Mesodermal cell (in vitro differentiated cells): ENCODE measurements at regions not wholly inside any gene's neighbourhood (a gene's known extent, or its start where the extent isn't known, plus 50 kb on each side); places are given as distances from the start of the nearest gene placed in this dataset.

Source experiments
- H3K27ac ChIP-seq: 2 replicates; pipeline ENCODE4 v1.7.0; 2013; ENCODE audit warnings: mild to moderate bottlenecking, low read depth, low read length, moderate library complexity; ENCODE audit not compliant: severe bottlenecking
- H3K36me3 ChIP-seq: 2 replicates; pipeline ENCODE4 v1.7.1; 2013; ENCODE audit warnings: mild to moderate bottlenecking, low read length, moderate library complexity; ENCODE audit not compliant: control insufficient read depth, insufficient read depth
- H3K4me1 ChIP-seq: one replicate; pipeline ENCODE4 v1.7.1; 2013; ENCODE audit warnings: mild to moderate bottlenecking, low read length; ENCODE audit not compliant: insufficient read depth, control insufficient read depth, poor library complexity, severe bottlenecking
- H3K4me3 ChIP-seq: 2 replicates; pipeline ENCODE4 v1.7.0; 2013; ENCODE audit warnings: low read length, control low read depth, mild to moderate bottlenecking; ENCODE audit not compliant: insufficient read depth, poor library complexity, severe bottlenecking; ENCODE audit errors: extremely low read depth
- H3K9me3 ChIP-seq: 2 replicates; pipeline ENCODE4 v1.7.1; 2013; ENCODE audit warnings: mild to moderate bottlenecking, low read length, moderate library complexity; ENCODE audit not compliant: control insufficient read depth
- WGBS, 2 experiments: methylation state at CpG; one replicate each; pipeline ENCODE4 v1.1.5; 2013; ENCODE audit warnings: missing lambda C conversion rate in 2 of 2; ENCODE audit not compliant: insufficient coverage in 2 of 2; 5-methylcytosine and 5-hydroxymethylcytosine counted together

DNA sequence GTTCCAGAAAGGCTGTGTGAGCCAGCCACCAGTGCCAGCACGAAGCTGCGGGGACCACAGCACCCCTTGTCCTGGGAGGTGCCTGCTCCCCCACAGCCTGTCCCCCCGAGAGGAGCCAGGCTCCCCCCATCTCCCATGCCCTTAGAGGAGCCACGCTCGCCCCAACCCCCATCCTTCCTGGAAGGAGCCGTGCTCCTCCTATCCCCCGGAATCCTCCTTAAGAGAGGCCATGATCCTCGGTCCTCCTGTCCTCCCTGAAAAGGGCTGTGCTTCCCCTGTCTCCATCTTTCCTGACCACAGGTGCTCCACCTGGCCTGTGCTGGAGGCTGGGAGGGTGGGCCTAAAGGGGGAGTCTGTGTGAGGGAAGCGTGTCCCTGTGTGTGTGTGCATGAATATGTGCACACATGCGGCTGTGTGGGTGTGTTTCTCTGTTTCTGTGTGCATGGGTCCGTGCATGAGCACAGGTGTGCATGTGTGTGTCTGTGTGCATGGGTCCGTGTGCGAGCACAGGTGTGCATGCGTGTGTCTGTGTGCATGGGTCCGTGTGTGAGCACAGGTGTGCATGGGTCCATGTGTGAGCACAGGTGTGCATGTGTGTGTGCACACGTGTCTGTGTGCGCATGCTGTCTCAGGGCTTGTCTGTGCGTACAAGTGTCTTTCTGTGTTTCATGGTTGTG, 80.3 kb downstream of the RTP5 start:
- no peak overlapping the region for H3K27ac ChIP-seq
- H3K4me1 ChIP-seq = peaks cover 4% of the 10 kb centered on the region
- H3K4me3 ChIP-seq = no peak overlapping the region
- H3K9me3 ChIP-seq = no peaks in the 10 kb centered on the region
- no peaks in the 10 kb centered on the region for H3K36me3 ChIP-seq
- WGBS, 2 experiments = 85 to 91% methylated on average over 8 to 9 of the region's 18 CpGs

DNA sequence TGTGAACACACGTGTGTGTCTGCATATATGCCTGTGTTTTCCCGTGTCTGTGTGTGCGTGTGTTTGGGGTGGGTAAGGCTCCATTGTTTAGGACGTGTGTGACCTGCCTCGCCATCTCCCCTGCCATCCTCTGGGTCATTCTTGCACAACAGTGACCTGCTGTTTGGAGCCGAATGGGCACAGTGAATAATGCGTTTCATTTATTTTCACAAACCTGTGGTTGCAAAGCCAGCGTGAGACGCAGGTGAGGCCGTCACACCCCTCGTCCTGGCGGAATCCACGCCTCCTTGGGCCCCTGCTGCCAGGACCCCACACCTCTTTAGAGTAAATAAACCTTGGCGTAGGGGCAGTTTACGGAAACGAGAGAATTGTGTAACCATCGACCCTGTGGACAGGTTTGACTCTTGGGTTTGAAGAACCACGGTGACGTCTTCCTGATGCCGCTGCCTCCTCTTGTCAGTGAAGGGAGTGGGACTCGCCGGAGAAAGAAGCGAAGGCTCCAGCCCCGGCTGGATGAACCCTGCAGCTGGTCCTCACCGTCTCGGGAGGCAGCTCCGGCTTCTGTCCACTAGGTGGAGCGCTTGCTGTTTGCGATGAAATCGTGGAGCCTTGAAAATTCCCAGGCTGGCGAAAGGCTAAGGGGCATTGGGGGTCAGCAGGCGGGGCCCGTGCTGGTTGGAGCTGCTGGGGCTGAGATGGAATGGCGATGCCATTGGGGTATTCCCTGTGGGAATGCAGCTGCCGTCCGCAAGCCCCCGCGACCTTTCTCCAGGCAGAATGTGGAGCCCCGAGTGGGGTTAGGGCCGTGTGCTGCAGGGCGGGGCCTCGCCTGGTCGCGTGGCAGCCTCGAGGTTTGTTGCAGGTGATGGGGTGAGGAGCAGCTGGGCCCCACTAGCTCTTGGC, 81.1 kb downstream of the RTP5 start:
- H3K9me3 ChIP-seq = no peaks in the 10 kb centered on the region
- no peak overlapping the region for H3K4me3 ChIP-seq
- H3K36me3 ChIP-seq = no peaks in the 10 kb centered on the region
- H3K27ac ChIP-seq = peak overlapping the region; percentile 36
- WGBS, 2 experiments = 37 to 42% methylated on average over 34 to 42 of the region's 45 CpGs
- H3K4me1 ChIP-seq = peaks cover 4% of the 10 kb centered on the region

DNA sequence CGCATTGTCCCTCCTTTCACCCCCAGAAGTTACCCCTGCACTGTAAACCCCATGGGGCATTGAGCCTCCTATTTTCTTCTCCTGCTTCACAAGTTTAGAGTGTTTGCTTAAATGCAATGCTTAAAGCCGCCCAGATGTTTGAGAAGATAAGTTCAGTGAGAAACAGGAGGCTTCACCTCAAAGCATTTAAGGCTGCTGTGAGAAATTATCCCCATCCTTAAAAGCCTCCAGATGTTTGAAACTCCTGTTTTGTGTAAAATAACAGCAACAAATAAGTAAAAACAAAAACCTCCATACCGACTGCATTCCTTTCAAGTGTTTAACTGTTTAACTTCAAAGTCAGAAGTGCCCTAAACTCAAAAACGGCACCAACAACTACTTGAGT, 81.8 kb downstream of the RTP5 start:
- Histone ChIP-seq H3K4me3 (no peak overlapping the region), H3K4me1 (peaks cover 4% of the 10 kb centered on the region), H3K9me3 (no peaks in the 10 kb centered on the region), H3K36me3 (no peaks in the 10 kb centered on the region), H3K27ac (peak overlapping the region; percentile 36)
- WGBS, 2 experiments = 45 to 100% methylated on average over 1 to 2 of the region's 4 CpGs

DNA sequence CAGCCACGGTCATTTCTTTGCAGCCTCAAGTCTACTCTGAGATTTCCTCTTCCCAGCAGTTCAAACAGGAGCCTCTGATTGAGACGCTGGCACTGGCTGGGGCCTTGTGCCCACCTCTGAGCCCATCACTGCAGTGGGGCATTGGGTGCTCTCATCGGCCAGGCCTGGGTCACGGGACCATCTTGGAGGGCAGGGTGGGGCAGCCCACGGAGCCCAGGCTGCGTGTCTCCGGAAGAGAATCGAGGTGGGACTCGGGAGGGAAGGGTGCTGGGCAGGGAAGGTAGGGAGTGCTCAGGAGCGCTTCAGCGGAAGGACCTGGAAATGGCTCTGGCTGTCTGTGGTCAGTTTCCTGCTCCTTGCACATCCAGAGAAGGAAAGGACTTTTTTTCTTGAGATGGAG, 82.4 kb downstream of the RTP5 start:
- no peaks in the 10 kb centered on the region for H3K9me3 ChIP-seq
- 91 to 94% methylated on average over 11 of the region's 11 CpGs for WGBS, 2 experiments

DNA sequence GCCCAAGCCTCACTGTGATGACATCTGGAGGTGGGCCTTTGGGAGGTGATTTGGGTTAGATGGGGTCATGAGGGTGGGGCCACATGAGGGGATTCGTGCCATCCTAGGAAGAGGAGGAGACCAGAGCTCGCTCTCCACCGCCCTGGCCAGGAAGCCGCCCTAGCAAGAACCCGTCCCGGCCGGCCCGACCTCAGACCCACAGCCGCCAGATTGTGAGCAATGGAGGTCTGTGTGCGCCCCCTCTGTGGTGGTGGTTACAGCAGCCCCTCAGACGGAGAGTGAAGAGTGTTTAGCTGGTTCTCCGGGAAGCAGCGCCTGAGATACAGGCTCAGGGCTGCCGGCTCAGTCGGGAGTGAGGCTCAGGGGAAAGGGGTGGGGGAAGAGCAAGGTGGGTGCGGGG, 83.3 kb downstream of the RTP5 start:
- no peak overlapping the region for H3K4me3 ChIP-seq
- peaks cover 4% of the 10 kb centered on the region for H3K4me1 ChIP-seq
- no peaks in the 10 kb centered on the region for H3K9me3 ChIP-seq
- H3K27ac ChIP-seq = no peak overlapping the region
- H3K36me3 ChIP-seq = no peaks in the 10 kb centered on the region
- 86 to 98% methylated on average over 9 to 15 of the region's 16 CpGs for WGBS, 2 experiments

More for the DNA sequence above, 82.4 kb downstream of the RTP5 start:
- H3K4me1 ChIP-seq = peaks cover 4% of the 10 kb centered on the region
- H3K27ac ChIP-seq = no peak overlapping the region
- H3K36me3 ChIP-seq = no peaks in the 10 kb centered on the region
- H3K4me3 ChIP-seq = no peak overlapping the region

DNA sequence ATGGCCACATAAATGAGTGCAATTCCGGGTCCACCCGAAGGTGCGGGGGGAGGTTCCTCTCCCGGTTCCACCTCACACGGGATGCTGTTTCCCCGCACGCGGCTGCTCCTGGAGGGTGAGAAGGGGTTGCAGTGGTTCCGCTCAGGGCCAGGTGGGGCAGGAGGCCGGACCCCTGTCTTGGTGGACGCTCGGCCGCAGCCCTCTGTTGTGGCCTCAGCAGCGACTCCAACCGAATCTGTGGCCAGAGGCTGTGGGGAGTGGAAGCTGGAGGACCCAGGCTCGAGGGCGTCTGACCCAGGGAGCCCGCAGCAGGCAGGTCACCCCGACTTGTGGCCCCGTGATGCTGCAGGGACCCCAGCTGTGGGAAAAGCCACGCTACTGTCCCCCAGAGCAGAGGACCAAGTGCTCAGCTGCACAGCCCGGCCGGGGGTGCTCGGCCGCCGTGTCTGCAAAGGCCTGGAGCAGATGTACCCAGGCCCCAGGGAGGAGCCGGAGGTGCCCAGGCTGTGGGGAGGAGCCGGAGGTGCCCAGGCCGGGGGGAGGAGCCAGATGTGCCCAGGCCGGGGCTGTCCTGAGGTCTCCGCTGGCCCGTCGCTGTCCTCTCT, 83.9 kb downstream of the RTP5 start:
- Histone ChIP-seq H3K4me3 (no peak overlapping the region), H3K4me1 (peaks cover 4% of the 10 kb centered on the region), H3K27ac (no peak overlapping the region), H3K9me3 (no peaks in the 10 kb centered on the region), H3K36me3 (no peaks in the 10 kb centered on the region)
- WGBS, 2 experiments = 94 to 95% methylated on average over 29 of the region's 33 CpGs

DNA sequence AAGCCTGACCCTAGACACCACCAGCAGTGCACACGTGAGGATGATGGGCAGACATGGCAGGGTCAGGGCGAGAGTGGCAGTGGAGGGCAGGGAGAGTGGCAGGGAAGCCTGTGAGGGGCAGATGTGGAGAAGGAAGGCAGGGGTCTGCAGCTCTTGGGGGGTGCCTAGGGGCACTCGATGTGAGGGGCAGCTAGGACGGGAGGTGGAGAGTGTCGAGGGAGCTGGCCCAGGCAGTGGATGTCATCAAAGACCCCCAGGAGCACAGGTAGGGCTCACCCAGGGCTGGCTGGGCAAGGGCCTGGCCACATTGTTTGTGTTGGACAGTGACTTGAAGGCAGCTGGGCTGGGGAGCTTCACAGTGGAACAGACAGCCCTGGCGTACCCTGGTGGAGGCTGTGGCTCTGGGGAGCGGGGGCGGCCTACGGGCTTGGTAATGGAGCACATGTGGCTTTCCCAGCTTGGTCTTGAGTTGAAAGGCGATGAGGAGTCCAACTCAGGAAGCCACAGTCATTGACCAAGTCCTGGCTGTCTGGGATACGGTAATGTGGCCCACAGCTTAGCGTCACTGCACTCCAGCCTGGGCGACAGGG, 87.1 kb downstream of the RTP5 start:
- Histone ChIP-seq H3K9me3 (no peaks in the 10 kb centered on the region), H3K4me3 (no peak overlapping the region), H3K4me1 (no peaks in the 10 kb centered on the region), H3K27ac (no peak overlapping the region), H3K36me3 (no peaks in the 10 kb centered on the region)
- 90 to 92% methylated on average over 11 to 13 of the region's 13 CpGs for WGBS, 2 experiments

DNA sequence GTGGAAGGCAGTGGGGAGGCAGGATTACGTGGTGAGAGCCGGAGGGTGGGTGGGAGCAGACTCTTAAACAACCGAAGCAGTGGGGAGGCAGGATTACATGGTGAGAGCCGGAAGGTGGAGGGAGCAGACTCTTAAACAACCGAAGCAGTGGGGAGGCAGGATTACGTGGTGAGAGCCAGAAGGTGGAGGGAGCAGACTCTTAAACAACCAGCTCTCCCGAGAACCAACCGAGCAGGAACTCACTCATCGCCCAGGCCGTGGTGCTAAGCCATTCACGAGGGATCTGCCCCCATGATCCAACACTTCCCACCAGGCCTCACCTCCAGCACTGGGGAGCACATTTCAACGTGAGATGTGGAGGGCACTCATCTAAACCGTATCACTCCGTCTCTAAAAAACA, 87.7 kb downstream of the RTP5 start:
- Histone ChIP-seq H3K36me3 (no peaks in the 10 kb centered on the region), H3K4me1 (no peaks in the 10 kb centered on the region), H3K9me3 (no peaks in the 10 kb centered on the region), H3K4me3 (no peak overlapping the region), H3K27ac (no peak overlapping the region)
- 81 to 84% methylated on average over 6 to 14 of the region's 14 CpGs for WGBS, 2 experiments

DNA sequence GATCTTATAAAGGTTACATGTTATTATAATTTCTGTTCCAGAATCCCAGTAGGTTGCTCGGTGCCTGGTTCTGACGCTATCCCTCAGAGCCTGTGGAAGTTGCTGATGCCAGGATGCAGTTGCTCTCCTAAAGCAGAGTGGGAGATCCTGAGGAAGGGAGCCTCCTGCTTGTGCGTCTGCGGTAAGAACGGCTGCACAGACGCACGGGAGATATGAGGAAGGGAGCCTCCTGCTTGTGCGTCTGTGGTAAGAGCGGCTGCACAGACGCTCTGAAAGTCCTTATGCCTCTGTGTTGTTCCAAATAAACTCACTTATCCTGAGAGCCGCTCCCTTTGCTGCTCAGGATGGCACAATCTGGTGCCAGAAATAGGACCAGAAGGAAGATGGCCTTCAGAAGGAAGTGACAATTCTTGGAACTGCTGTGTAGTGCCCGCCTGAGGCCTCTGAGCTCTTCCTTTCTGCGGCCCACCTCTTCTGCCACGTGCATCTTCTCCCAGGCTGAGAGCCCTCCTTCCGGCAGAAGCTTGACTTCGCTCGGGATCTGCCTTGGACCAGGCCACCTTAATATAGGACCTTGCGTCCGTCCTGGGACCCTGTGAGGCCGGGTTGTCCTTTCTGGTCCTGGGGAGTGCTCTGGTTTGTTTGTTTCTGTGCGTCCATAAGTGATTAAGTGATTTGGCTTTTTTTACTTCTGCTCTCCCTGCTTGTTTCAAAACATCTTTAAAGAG, 89.5 kb downstream of the RTP5 start:
- Histone ChIP-seq H3K4me1 (peaks cover 3% of the 10 kb centered on the region), H3K27ac (no peak overlapping the region), H3K4me3 (no peak overlapping the region), H3K9me3 (no peaks in the 10 kb centered on the region), H3K36me3 (no peaks in the 10 kb centered on the region)
- 94% methylated on average over 12 to 18 of the region's 21 CpGs for WGBS, 2 experiments

DNA sequence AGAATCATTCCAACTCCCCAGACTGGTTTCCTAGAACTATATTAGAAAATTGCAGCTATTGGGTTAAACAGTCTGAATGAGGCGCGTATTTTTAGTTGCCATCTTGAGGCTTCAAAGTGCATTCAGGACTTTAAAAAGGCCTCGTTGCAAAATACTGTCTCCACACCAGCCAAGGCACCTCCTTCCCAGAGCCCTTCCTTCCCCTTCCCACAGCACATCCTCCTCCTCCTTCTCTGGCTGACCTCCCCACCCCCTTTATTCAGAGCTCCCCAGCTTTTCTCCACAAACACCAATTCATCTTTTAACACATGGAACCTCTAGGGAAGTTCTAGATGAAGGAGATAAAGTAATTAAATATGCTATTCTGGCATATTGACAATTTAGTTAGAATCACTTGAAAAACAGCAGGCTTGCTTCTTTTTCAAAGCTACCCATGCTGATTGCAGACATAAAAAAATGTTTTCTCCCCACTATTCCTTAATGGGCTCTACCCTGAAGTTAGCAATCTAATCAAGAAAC, 90.3 kb downstream of the RTP5 start:
- Histone ChIP-seq H3K27ac (no peak overlapping the region), H3K4me3 (no peak overlapping the region), H3K4me1 (peaks cover 6% of the 10 kb centered on the region), H3K36me3 (no peaks in the 10 kb centered on the region), H3K9me3 (no peaks in the 10 kb centered on the region)
- 90 to 94% methylated on average over 3 of the region's 3 CpGs for WGBS, 2 experiments
